Endodermal cell (in vitro differentiated cells): ENCODE measurements at regions not wholly inside any gene's neighbourhood (a gene's known extent, or its start where the extent isn't known, plus 50 kb on each side); places are given as distances from the start of the nearest gene placed in this dataset.
A peak's percentile ranks its signal among the peaks of the same experiment; 100 is the strongest.

Source experiments
- DNase-seq: peaks from one replicate; pipeline ENCODE4 v3.0.0-alpha.2; 2017
- H3K27ac ChIP-seq: 2 replicates; pipeline ENCODE4 v1.5.1; 2013; ENCODE audit warnings: mild to moderate bottlenecking, low read depth, low read length, moderate library complexity
- H3K27me3 ChIP-seq: 2 replicates; pipeline ENCODE4 v1.6.1; 2013; ENCODE audit warnings: mild to moderate bottlenecking, low read length, moderate library complexity; ENCODE audit not compliant: insufficient read depth, control insufficient read depth, poor library complexity, severe bottlenecking
- H3K36me3 ChIP-seq: 2 replicates; pipeline ENCODE4 v1.7.0; 2013; ENCODE audit warnings: mild to moderate bottlenecking, low read length, moderate library complexity; ENCODE audit not compliant: control insufficient read depth, insufficient read depth
- H3K4me1 ChIP-seq: one replicate; pipeline ENCODE4 v1.7.0; 2013; ENCODE audit warnings: low read length; ENCODE audit not compliant: control insufficient read depth, insufficient read depth
- H3K4me3 ChIP-seq: 2 replicates; pipeline ENCODE4 v1.5.1; 2013; ENCODE audit warnings: mild to moderate bottlenecking, low read length, moderate library complexity
- H3K9ac ChIP-seq: 2 replicates; pipeline ENCODE4 v1.6.1; 2013; ENCODE audit warnings: mild to moderate bottlenecking, low read length, moderate library complexity; ENCODE audit not compliant: poor library complexity, severe bottlenecking; ENCODE audit errors: extremely low read depth
- H3K9me3 ChIP-seq: 2 replicates; pipeline ENCODE4 v1.6.1; 2013; ENCODE audit warnings: mild to moderate bottlenecking, low read length, moderate library complexity; ENCODE audit not compliant: control insufficient read depth
- H3K27ac Mint-ChIP-seq: 2 replicates; pipeline ENCODE4 v1.8.0; 2020; ENCODE audit warnings: mixed read lengths
- H3K27me3 Mint-ChIP-seq: 2 replicates; pipeline ENCODE4 v1.8.0; 2021; ENCODE audit warnings: mild to moderate bottlenecking, mixed read lengths; ENCODE audit not compliant: insufficient read depth
- H3K36me3 Mint-ChIP-seq: 2 replicates; pipeline ENCODE4 v1.8.0; 2020; ENCODE audit warnings: low read depth, mixed read lengths
- H3K4me1 Mint-ChIP-seq: 2 replicates; pipeline ENCODE4 v1.8.0; 2020; ENCODE audit warnings: mixed read lengths
- H3K4me3 Mint-ChIP-seq: 2 replicates; pipeline ENCODE4 v1.8.0; 2020; ENCODE audit warnings: mild to moderate bottlenecking, moderate library complexity, mixed read lengths
- H3K9me3 Mint-ChIP-seq: 2 replicates; pipeline ENCODE4 v1.8.0; 2020; ENCODE audit warnings: mild to moderate bottlenecking, mixed read lengths
- WGBS, 2 experiments: methylation state at CpG; one replicate each; pipeline versions ENCODE4 v1.1.5 to v1.1.7; 2013; ENCODE audit warnings: missing lambda C conversion rate in 2 of 2, mixed read lengths in 1 of 2; ENCODE audit not compliant: insufficient coverage in 1 of 2, insufficient read length in 1 of 2; 5-methylcytosine and 5-hydroxymethylcytosine counted together
- TF ChIP-seq, protein P1 (sequence below): fragments of 200-600 bp; sonication (generic); conservative IDR thresholded peaks from 2 replicates; pipeline ENCODE4 v1.5.0; 2021; ENCODE audit warnings: antibody characterized with exemption, mild to moderate bottlenecking

DNA sequence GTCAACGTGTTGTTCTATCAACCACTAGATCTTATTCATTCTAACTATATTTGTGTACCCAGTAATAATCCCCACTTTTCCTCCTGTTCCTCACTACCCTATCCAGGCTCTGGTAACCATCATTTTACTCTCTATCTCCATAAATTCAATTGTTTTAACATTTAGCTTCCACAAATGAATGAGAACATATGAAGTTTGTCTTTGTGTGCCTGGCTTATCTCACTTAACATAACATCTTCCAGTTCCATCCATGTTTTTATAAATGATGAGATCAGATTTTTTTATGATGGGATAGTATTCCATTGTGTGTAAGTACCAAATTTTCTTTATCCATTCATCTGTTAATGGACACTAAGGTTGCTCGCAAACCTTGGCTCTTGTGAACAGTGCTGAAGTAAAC is 59.9 kb upstream of the IBSP start:
- TF ChIP-seq, protein P1, sequence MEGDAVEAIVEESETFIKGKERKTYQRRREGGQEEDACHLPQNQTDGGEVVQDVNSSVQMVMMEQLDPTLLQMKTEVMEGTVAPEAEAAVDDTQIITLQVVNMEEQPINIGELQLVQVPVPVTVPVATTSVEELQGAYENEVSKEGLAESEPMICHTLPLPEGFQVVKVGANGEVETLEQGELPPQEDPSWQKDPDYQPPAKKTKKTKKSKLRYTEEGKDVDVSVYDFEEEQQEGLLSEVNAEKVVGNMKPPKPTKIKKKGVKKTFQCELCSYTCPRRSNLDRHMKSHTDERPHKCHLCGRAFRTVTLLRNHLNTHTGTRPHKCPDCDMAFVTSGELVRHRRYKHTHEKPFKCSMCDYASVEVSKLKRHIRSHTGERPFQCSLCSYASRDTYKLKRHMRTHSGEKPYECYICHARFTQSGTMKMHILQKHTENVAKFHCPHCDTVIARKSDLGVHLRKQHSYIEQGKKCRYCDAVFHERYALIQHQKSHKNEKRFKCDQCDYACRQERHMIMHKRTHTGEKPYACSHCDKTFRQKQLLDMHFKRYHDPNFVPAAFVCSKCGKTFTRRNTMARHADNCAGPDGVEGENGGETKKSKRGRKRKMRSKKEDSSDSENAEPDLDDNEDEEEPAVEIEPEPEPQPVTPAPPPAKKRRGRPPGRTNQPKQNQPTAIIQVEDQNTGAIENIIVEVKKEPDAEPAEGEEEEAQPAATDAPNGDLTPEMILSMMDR = no peak
- Histone ChIP-seq H3K4me3 (no peak overlapping the region), H3K27ac (no peak overlapping the region), H3K9ac (no peak overlapping the region), H3K9me3 (no peaks in the 10 kb centered on the region), H3K4me1 (no peaks in the 10 kb centered on the region), H3K27me3 (no peaks in the 10 kb centered on the region), H3K36me3 (no peaks in the 10 kb centered on the region)
- Mint-ChIP-seq H3K4me1 (no peaks in the 10 kb centered on the region), H3K27ac (no peak overlapping the region), H3K9me3 (no peaks in the 10 kb centered on the region), H3K4me3 (no peak overlapping the region), H3K36me3 (no peaks in the 10 kb centered on the region), H3K27me3 (no peaks in the 10 kb centered on the region)
- no peak for DNase-seq
- WGBS, 2 experiments = 94 to 100% methylated on average over 2 of the region's 2 CpGs

DNA sequence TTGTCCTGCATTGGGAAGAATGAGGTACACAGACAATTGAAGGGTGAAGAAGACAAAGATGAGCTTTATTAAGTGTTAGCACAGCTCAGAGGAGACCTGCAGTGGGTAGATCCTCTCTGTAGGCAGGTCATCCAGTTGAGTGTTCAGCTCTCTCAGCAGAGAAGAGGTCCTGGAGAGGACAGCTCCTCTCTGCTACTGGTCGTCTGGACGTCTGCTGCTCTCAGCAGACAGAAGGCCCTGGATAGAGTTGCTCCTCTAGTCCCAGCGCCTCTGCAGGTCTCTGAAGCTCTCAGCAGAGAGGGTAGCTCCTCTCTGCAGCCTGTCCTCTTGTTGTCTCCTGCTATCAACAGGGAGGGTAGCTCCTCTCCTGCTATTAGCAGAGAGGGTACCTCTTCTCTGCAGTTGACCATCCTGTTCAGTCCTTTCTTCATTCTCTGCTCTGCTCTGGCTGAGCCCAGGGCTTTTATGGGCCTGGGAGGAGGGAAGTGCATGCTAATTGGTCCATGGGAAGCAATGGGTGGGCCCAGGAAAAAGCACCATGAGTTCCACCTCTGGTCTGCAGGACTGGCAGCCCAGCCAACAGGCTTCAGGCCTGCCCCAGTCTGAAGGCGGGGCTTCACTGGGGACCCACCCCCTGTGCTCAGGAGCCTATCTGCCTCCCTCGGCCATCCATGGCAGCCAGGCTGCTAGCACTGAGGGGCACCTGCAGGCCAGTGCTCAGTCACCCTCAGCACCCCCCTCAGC is 54.1 kb upstream of the IBSP start:
- 87 to 94% methylated on average over 4 to 5 of the region's 5 CpGs for WGBS, 2 experiments
- Histone ChIP-seq H3K36me3 (no peaks in the 10 kb centered on the region), H3K4me3 (no peak overlapping the region), H3K27me3 (no peaks in the 10 kb centered on the region), H3K9ac (no peak overlapping the region), H3K4me1 (no peaks in the 10 kb centered on the region), H3K9me3 (no peaks in the 10 kb centered on the region), H3K27ac (no peak overlapping the region)
- TF ChIP-seq, protein P1 = no peak
- H3K4me3 Mint-ChIP-seq = no peak overlapping the region
- H3K36me3 Mint-ChIP-seq = no peaks in the 10 kb centered on the region
- DNase-seq = peak; percentile 49
- H3K4me1 Mint-ChIP-seq = no peaks in the 10 kb centered on the region
- no peaks in the 10 kb centered on the region for H3K27me3 Mint-ChIP-seq
- no peaks in the 10 kb centered on the region for H3K9me3 Mint-ChIP-seq
- H3K27ac Mint-ChIP-seq = no peak overlapping the region

DNA sequence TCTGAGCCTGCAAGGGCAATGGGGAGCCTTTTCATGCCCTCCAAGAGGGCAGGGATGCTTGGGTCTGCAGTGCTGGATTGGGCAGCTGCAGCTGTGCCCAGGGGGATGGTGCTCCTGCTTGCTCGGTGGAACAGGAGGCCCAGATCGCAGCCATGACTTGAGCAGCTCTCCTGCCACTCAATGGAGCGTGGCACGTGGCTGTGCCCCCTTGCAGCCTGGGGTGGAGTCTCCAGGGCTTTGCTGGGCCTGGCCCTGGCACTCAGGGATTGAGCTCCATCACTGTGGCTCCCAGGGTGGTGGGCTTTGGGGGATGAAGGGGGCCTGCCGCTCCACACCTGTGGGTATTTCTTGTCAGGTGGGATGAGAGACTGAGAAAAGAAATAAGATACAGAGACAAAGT is 53.4 kb upstream of the IBSP start:
- H3K9me3 Mint-ChIP-seq = no peaks in the 10 kb centered on the region
- H3K4me3 Mint-ChIP-seq = no peak overlapping the region
- H3K27me3 ChIP-seq = no peaks in the 10 kb centered on the region
- H3K9ac ChIP-seq = no peak overlapping the region
- H3K36me3 Mint-ChIP-seq = no peaks in the 10 kb centered on the region
- TF ChIP-seq, protein P1 = no peak
- 92 to 100% methylated on average over 2 to 5 of the region's 5 CpGs for WGBS, 2 experiments
- DNase-seq = no peak
- H3K27ac ChIP-seq = no peak overlapping the region
- no peak overlapping the region for H3K4me3 ChIP-seq
- H3K27ac Mint-ChIP-seq = no peak overlapping the region
- no peaks in the 10 kb centered on the region for H3K9me3 ChIP-seq
- H3K4me1 Mint-ChIP-seq = no peaks in the 10 kb centered on the region
- H3K4me1 ChIP-seq = no peaks in the 10 kb centered on the region
- H3K27me3 Mint-ChIP-seq = no peaks in the 10 kb centered on the region
- H3K36me3 ChIP-seq = no peaks in the 10 kb centered on the region
